ENCODE measurements at regions not wholly inside any gene's neighbourhood (a gene's known extent, or its start where the extent isn't known, plus 50 kb on each side); places are given as distances from the start of the nearest gene placed in this dataset.

DNA sequence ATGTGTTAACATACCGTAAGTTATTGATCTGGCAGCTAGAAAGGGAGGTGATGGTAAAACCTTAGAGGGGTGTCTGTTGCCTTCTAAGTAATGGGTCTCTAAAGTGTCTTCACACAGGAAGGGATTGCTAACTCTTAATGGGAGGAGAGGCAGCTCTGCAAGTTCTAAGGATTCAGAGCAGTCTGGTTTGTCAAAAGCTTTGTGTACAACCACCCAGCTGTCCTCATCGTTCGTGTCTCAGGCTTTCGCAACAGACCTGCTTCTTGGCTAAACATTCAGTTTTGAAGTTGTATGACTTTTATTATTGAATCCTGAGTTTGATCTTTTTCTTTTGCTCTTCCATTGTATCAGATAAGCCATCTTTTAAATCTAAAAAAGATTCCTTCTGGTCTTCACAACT lies 404.9 kb downstream of the SQOR start:
- DNase-seq (no peak), FAIRE-seq (no peak)
- Histone ChIP-seq H3K4me1 (ENCODE audit: control insufficient read depth in 2 of 3, insufficient read depth in 2 of 3, low read depth in 1 of 3, low read length in 3 of 3) (no peaks in the 10 kb centered on the region), H3K4me3 (ENCODE audit: low read length in 3 of 3) (no peak overlapping the region), H3K27ac (ENCODE audit: low read depth in 2 of 2, low read length in 2 of 2) (no peak overlapping the region), H3K9ac (ENCODE audit: low read length in 3 of 3) (no peak overlapping the region), H3K36me3 (ENCODE audit: control insufficient read depth in 2 of 3, insufficient read depth in 3 of 3, low read length in 3 of 3) (no peaks in the 10 kb centered on the region), H3K27me3 (ENCODE audit: control insufficient read depth, insufficient read depth, low read length) (no peaks in the 10 kb centered on the region), H3K9me3 (ENCODE audit: control insufficient read depth in 2 of 3, insufficient read depth in 1 of 3, low read length in 3 of 3) (no peaks in the 10 kb centered on the region)
- intact Hi-C loops (cut with DNase I), result no loop called here
- TF ChIP-seq, protein P1, sequence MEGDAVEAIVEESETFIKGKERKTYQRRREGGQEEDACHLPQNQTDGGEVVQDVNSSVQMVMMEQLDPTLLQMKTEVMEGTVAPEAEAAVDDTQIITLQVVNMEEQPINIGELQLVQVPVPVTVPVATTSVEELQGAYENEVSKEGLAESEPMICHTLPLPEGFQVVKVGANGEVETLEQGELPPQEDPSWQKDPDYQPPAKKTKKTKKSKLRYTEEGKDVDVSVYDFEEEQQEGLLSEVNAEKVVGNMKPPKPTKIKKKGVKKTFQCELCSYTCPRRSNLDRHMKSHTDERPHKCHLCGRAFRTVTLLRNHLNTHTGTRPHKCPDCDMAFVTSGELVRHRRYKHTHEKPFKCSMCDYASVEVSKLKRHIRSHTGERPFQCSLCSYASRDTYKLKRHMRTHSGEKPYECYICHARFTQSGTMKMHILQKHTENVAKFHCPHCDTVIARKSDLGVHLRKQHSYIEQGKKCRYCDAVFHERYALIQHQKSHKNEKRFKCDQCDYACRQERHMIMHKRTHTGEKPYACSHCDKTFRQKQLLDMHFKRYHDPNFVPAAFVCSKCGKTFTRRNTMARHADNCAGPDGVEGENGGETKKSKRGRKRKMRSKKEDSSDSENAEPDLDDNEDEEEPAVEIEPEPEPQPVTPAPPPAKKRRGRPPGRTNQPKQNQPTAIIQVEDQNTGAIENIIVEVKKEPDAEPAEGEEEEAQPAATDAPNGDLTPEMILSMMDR (IDR thresholded peaks at IDR 0.05; ENCODE audit: borderline replicate concordance, extremely low read depth, insufficient read depth), result no peak

DNA sequence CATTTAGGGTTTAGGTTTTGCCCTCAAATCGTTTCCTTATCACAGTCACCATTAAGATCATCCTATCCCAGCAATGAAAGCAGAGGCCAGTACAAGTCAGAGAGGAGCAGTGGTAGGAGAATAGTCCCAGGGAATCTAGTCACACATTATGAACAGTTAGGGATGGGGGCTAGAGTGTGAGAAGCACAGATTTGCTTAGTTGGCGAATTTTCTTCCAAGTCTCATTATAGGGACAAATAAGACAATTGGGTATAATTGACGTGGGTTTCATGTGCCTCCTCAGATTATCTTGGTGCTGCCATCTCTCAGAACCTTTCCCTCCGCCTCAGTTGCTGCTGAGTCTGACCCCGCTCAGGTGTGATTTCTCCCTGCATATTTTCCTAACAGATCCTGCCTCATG lies 407.1 kb downstream of the SQOR start:
- FAIRE-seq (no peak), DNase-seq (no peak)

DNA sequence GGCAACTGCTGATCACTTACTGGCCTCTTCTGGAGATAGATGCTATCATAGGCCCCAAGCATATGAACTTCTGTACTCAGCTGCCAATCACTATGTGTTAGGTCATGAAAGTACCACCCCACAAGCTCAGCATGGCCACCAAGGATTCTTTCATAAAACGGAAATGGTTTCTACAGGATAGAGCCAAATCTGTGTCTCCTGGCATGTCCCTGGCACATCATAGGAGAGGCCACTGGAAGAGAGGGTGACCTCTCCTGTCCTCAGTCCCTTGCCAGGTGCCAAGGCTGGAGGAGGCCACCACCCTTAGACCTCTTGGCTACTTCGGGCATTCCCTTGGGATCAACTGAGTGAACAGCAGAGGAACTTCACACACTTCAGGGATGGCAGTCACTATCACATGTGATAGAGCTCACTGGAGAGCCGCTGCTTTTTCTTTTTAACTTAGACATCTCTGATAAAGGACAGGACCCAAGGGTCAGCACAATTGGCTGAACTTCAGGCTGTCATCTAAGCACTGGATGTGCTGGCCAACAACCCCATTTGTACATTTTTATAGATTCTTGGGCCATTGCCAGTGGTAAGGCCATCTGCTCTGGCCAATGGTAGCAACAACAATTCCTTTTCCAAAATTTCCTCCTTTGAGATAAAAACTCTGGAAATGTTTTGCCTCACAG lies 425.2 kb downstream of the SQOR start:
- H3K4me3 ChIP-seq (ENCODE audit: low read length in 3 of 3), result no peak overlapping the region
- TF ChIP-seq, protein P1 (IDR thresholded peaks at IDR 0.05; ENCODE audit: borderline replicate concordance, extremely low read depth, insufficient read depth), result no peak
- no peak overlapping the region for H3K9ac ChIP-seq (ENCODE audit: low read length in 3 of 3)
- H3K9me3 ChIP-seq (ENCODE audit: control insufficient read depth in 2 of 3, insufficient read depth in 1 of 3, low read length in 3 of 3), result no peaks in the 10 kb centered on the region
- no peak for FAIRE-seq
- H3K27ac ChIP-seq (ENCODE audit: low read depth in 2 of 2, low read length in 2 of 2), result no peak overlapping the region
- DNase-seq, result peak in 4 of 5 donors; percentile 18 to 75 (median 53)
- no peaks in the 10 kb centered on the region for H3K4me1 ChIP-seq (ENCODE audit: control insufficient read depth in 2 of 3, insufficient read depth in 2 of 3, low read depth in 1 of 3, low read length in 3 of 3)
- H3K27me3 ChIP-seq (ENCODE audit: control insufficient read depth, insufficient read depth, low read length), result no peaks in the 10 kb centered on the region
- intact Hi-C loops (cut with DNase I), result no loop called here
- H3K36me3 ChIP-seq (ENCODE audit: control insufficient read depth in 2 of 3, insufficient read depth in 3 of 3, low read length in 3 of 3), result no peaks in the 10 kb centered on the region

More for the DNA sequence above, 407.1 kb downstream of the SQOR start:
- Histone ChIP-seq H3K27ac (ENCODE audit: low read depth in 2 of 2, low read length in 2 of 2) (no peak overlapping the region), H3K27me3 (ENCODE audit: control insufficient read depth, insufficient read depth, low read length) (no peaks in the 10 kb centered on the region), H3K9ac (ENCODE audit: low read length in 3 of 3) (no peak overlapping the region), H3K4me3 (ENCODE audit: low read length in 3 of 3) (no peak overlapping the region), H3K36me3 (ENCODE audit: control insufficient read depth in 2 of 3, insufficient read depth in 3 of 3, low read length in 3 of 3) (no peaks in the 10 kb centered on the region), H3K4me1 (ENCODE audit: control insufficient read depth in 2 of 3, insufficient read depth in 2 of 3, low read depth in 1 of 3, low read length in 3 of 3) (no peaks in the 10 kb centered on the region), H3K9me3 (ENCODE audit: control insufficient read depth in 2 of 3, insufficient read depth in 1 of 3, low read length in 3 of 3) (no peaks in the 10 kb centered on the region)
- intact Hi-C loops (cut with DNase I), result no loop called here
- TF ChIP-seq, protein P1 (IDR thresholded peaks at IDR 0.05; ENCODE audit: borderline replicate concordance, extremely low read depth, insufficient read depth), result no peak

DNA sequence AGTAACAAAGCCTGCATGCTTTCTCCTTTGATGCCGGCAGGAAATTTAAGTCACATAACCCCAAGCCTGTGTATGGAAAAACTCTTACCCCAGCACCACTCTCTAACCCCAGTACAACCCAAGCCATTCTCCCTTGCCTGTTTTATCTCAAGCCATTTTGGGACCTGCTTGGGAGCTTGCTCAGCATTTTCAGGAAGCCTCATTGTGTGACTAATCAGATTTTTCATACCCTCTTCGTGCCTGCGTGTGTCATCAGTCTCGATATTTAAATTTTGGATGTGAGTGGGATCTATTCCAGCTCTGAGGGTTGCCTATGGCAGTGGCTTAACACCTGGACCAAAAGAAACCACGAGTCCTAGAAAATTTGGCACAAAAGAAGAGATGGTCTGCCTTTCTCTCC lies 426.2 kb downstream of the SQOR start:
- no peaks in the 10 kb centered on the region for H3K4me1 ChIP-seq (ENCODE audit: control insufficient read depth in 2 of 3, insufficient read depth in 2 of 3, low read depth in 1 of 3, low read length in 3 of 3)
- no peaks in the 10 kb centered on the region for H3K27me3 ChIP-seq (ENCODE audit: control insufficient read depth, insufficient read depth, low read length)
- intact Hi-C loops (cut with DNase I), result no loop called here
- TF ChIP-seq, protein P1 (IDR thresholded peaks at IDR 0.05; ENCODE audit: borderline replicate concordance, extremely low read depth, insufficient read depth), result no peak
- no peaks in the 10 kb centered on the region for H3K36me3 ChIP-seq (ENCODE audit: control insufficient read depth in 2 of 3, insufficient read depth in 3 of 3, low read length in 3 of 3)
- H3K9ac ChIP-seq (ENCODE audit: low read length in 3 of 3), result no peak overlapping the region
- no peak overlapping the region for H3K27ac ChIP-seq (ENCODE audit: low read depth in 2 of 2, low read length in 2 of 2)
- no peak for FAIRE-seq
- no peaks in the 10 kb centered on the region for H3K9me3 ChIP-seq (ENCODE audit: control insufficient read depth in 2 of 3, insufficient read depth in 1 of 3, low read length in 3 of 3)
- DNase-seq, result no peak
- no peak overlapping the region for H3K4me3 ChIP-seq (ENCODE audit: low read length in 3 of 3)
